HL-60/S4 treated with retinoic acid at 250 ng/mL for 4 days and 3 days (cell line): ENCODE measurements at regions not wholly inside any gene's neighbourhood (a gene's known extent, or its start where the extent isn't known, plus 50 kb on each side); places are given as distances from the start of the nearest gene placed in this dataset.
"Not testable (repeated sequence)": the region's sequence is repeated elsewhere in the genome, so short reads cannot be mapped to it uniquely, and the experiment has no call there.

Experiments
- in situ Hi-C: fragments of 300-500 bp; cut with MboI; formaldehyde crosslinking; loops from 2 replicates; pipeline ENCODE4 v1.7.0; 2022; ENCODE audit warnings: low sequenced_read_pairs

DNA sequence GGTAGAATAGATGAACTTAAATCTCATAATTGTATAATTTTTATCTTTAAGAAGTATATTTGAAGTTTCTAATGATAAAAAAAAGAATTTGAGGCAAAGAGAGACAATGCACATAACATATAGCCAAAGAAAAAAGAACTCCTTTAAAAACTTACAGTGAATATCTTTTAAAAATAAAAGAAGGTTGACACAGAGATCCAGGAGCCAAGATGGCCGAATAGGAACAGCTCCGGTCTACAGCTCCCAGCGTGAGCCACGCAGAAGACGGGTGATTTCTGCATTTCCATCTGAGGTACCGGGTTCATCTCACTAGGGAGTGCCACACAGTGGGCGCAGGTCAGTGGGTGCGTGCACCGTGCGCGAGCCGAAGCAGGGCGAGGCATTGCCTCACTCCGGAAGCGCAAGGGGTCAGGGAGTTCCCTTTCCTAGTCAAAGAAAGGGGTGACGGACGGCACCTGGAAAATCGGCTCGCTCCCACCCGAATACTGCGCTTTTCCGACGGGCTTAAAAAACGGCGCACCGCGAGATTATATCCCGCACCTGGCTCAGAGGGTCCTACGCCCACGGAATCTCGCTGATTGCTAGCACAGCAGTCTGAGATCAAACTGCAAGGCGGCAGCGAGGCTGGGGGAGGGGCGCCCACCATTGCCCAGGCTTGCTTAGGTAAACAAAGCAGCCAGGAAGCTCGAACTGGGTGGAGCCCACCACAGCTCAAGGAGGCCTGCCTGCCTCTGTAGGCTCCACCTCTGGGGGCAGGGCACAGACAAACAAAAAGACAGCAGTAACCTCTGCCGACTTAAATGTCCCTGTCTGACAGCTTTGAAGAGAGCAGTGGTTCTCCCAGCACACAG, 84.9 kb upstream of the G2E3 start:
- in situ Hi-C loops = not testable (repeated sequence)

DNA sequence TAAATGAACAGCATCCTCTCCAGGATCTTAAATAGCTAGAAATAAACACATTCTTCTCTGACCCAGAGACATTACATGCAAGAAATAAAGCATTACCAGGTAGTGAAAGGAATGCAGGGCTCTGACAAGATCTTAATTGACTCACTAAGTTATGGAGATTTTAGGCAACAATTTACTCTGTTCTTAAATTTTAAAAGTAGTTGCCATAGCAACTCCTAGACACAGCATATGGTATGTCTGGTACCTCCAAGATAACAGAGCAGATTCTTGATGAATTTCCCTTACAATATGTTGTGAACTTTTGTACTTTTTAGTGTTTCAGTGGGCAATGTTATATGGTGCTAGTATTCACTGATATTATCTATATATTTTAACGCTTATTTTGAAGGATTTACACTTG, 76.7 kb upstream of the G2E3 start:
- in situ Hi-C loops = no loop called here

GRCh38 chr14:30484201-30484600, 74.8 kb upstream of the G2E3 start:
- in situ Hi-C loops = no loop called here

- in situ Hi-C loops = no loop called here
Observed at GRCh38 chr14:30484976-30485375, 74.0 kb upstream of the G2E3 start.

DNA sequence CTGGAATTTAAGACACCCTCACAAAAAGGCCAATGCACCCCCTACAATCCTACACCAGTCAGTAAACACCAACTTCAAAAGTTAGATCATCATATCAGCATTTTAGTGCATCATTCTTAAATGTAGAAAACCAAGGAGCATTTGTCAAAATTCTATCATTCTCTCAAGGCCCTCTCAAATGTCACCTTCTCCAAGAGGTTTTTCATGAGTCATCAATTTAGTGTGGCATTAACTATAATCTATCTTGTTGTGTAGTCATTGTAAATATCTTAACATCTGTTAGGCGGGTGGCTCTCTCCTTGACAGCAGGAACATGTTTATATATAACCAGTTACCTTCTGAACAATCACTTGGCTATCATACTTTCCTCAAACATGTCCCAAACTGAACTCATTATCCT, 62.1 kb upstream of the G2E3 start:
- in situ Hi-C loops = no loop called here

- in situ Hi-C loops = no loop called here
Observed at GRCh38 chr14:30499358-30499757, 59.6 kb upstream of the G2E3 start.

GRCh38 chr14:30500222-30500621, 58.7 kb upstream of the G2E3 start:
- in situ Hi-C loops = no loop called here

DNA sequence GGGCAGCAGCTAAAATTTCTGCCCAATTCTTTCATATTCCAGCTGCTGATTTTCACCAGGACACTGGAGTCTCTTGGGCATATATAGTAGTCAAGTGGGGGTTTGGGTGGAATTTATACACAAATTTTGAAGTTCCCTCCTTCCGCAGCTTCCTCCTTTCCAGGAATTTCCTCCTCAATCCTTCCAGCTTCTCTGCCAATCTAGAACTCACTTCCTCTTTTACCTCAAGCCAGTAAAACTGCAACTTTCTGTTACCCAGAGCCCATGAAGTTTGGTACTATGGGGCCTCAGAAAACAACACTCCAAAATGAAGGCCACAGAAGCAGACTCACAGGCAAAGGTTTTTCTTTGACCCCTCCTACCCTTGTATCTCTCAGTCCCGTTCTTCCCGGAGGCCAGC, 51.7 kb upstream of the G2E3 start:
- in situ Hi-C loops = no loop called here
